Epithelial cell of proximal tubule (primary cell): ENCODE measurements at regions not wholly inside any gene's neighbourhood (a gene's known extent, or its start where the extent isn't known, plus 50 kb on each side); places are given as distances from the start of the nearest gene placed in this dataset.

Source experiments
- DNase-seq: peaks from one replicate; pipeline ENCODE4 v3.0.0-alpha.2; 2011; ENCODE audit warnings: low read depth
- H3K4me3 ChIP-seq: 2 replicates; pipeline ENCODE4 v1.5.1; 2011; ENCODE audit warnings: low read depth, mild to moderate bottlenecking, low read length
- CTCF ChIP-seq: conservative IDR thresholded peaks from 2 replicates; pipeline ENCODE4 v1.5.1; 2012; ENCODE audit warnings: low read depth, mild to moderate bottlenecking, low read length

- H3K4me3 ChIP-seq, result no peak overlapping the region
- no peak for TF ChIP-seq CTCF
- no peak for DNase-seq
Observed at GRCh38 chr1:217921126-217921904, 290.2 kb downstream of the SPATA17 start.

GRCh38 chr1:217924924-217925323 is 293.8 kb downstream of the SPATA17 start:
- no peak for TF ChIP-seq CTCF
- H3K4me3 ChIP-seq, result no peak overlapping the region
- no peak for DNase-seq

GRCh38 chr1:217929213-217929885 is 298.2 kb downstream of the SPATA17 start:
- no peak for DNase-seq
- no peak overlapping the region for H3K4me3 ChIP-seq
- TF ChIP-seq CTCF, result no peak

- H3K4me3 ChIP-seq, result no peak overlapping the region
- no peak for DNase-seq
- TF ChIP-seq CTCF, result no peak
Observed at GRCh38 chr1:217943361-217943760, 312.2 kb downstream of the SPATA17 start.

- no peak overlapping the region for H3K4me3 ChIP-seq
- no peak for TF ChIP-seq CTCF
- no peak for DNase-seq
Observed at GRCh38 chr1:217944550-217944949, 313.4 kb downstream of the SPATA17 start.

GRCh38 chr1:217946511-217946910 is 315.4 kb downstream of the SPATA17 start:
- H3K4me3 ChIP-seq, result no peak overlapping the region
- TF ChIP-seq CTCF, result no peak
- no peak for DNase-seq

GRCh38 chr1:217948741-217949140 is 317.6 kb downstream of the SPATA17 start:
- no peak overlapping the region for H3K4me3 ChIP-seq
- no peak for TF ChIP-seq CTCF
- no peak for DNase-seq
